GM12878 (cell line): ENCODE measurements at regions not wholly inside any gene's neighbourhood (a gene's known extent, or its start where the extent isn't known, plus 50 kb on each side); places are given as distances from the start of the nearest gene placed in this dataset.
"Not testable (repeated sequence)": the region's sequence is repeated elsewhere in the genome, so short reads cannot be mapped to it uniquely, and the experiment has no call there.

Source experiments
- ATAC-seq: fragments of 200-7000 bp; cut with Tn5 transposase; 3 replicates; pipeline ENCODE4 v1.9.1; 2020; ENCODE audit warnings: mild to moderate bottlenecking, moderate library complexity
- BruUV-seq: library from RNA; stranded (reverse); fragments of 400-500 nt; replicated peaks from 2 replicates; lab custom pipeline; 2021; lab: Mats Ljungman, UMichigan
- CTCF ChIA-PET: fragments of 300-600 bp; sonication (Branson Sonifier 250); formaldehyde crosslinking; extraction: SDS; loops from one replicate; lab custom pipeline; 2021; ENCODE audit warnings: inconsistent platforms; lab: Yijun Ruan, JAX
- POLR2A ChIA-PET: fragments of 350-600 bp; formaldehyde crosslinking; extraction: SDS; loops from one replicate; lab custom pipeline; 2021; ENCODE audit warnings: inconsistent platforms; lab: Charles Lee
- RAD21 ChIA-PET: fragments of 300-600 bp; sonication (Branson Sonifier 250); formaldehyde crosslinking; loops from one replicate; lab custom pipeline; 2023; ENCODE audit warnings: antibody characterized with exemption; ENCODE audit not compliant: unreplicated experiment; lab: Charles Lee
- SMC1A ChIA-PET: fragments of 300-600 bp; sonication (Branson Sonifier 250); formaldehyde crosslinking; loops from one replicate; lab custom pipeline; 2023; ENCODE audit not compliant: unreplicated experiment, uncharacterized antibody; lab: Charles Lee
- DNase-seq: peaks from one replicate; pipeline ENCODE4 v3.0.0-alpha.2; 2011; ENCODE audit warnings: low read depth, low spot score
- FAIRE-seq: peaks from 3 replicates; lab custom pipeline; 2011; peaks lifted over from hg19 to GRCh38; lab: Jason Lieb, UNC
- H2AFZ ChIP-seq: 2 replicates; pipeline ENCODE4 v1.6.0; 2011; ENCODE audit warnings: low read depth, low read length, control low read depth; ENCODE audit not compliant: control insufficient read depth
- H3K27ac ChIP-seq: 2 replicates; pipeline ENCODE4 v1.5.1; 2011; ENCODE audit warnings: control low read depth; ENCODE audit not compliant: control insufficient read depth, insufficient read depth
- H3K27me3 ChIP-seq, 2 experiments: replicated peaks in 1 of 2; 2 replicates each; pipeline versions ENCODE4 v1.6.0 to v1.6.1; 2011; ENCODE audit warnings: low read length in 1 of 2; ENCODE audit not compliant: control insufficient read depth in 2 of 2, insufficient read depth in 2 of 2
- H3K36me3 ChIP-seq, 2 experiments: 2 replicates each; pipeline ENCODE4 v1.5.1; 2011; ENCODE audit warnings: low read length in 1 of 2; ENCODE audit not compliant: control insufficient read depth in 2 of 2, insufficient read depth in 2 of 2
- H3K4me1 ChIP-seq: 2 replicates; pipeline ENCODE4 v1.6.1; 2011; ENCODE audit warnings: mild to moderate bottlenecking, low read length, moderate library complexity, mixed read lengths; ENCODE audit not compliant: control insufficient read depth, insufficient read depth
- H3K4me2 ChIP-seq: 2 replicates; pipeline ENCODE4 v1.6.0; 2011; ENCODE audit warnings: control low read depth; ENCODE audit not compliant: control insufficient read depth, insufficient read depth
- H3K4me3 ChIP-seq: fragments of 200-600 bp; sonication (generic); 2 replicates; pipeline ENCODE4 v1.5.1; 2016
- H3K79me2 ChIP-seq: 2 replicates; pipeline ENCODE4 v1.6.0; 2011; ENCODE audit warnings: low read length; ENCODE audit not compliant: control insufficient read depth, insufficient read depth
- H3K9ac ChIP-seq: 2 replicates; pipeline ENCODE4 v1.8.0; 2011; ENCODE audit warnings: low read length, control low read depth, mixed read lengths; ENCODE audit not compliant: control insufficient read depth, insufficient read depth
- H3K9me3 ChIP-seq: replicated peaks from 3 replicates; pipeline ENCODE4 v1.5.1; 2011; ENCODE audit warnings: mild to moderate bottlenecking, low read length; ENCODE audit not compliant: control insufficient read depth, insufficient read depth
- H4K20me1 ChIP-seq: 2 replicates; pipeline ENCODE4 v1.6.0; 2011; ENCODE audit not compliant: control insufficient read depth, insufficient read depth
- ZNF622 ChIP-seq: fragments of 450-650 bp; IDR thresholded peaks from 2 replicates; pipeline ENCODE4 v1.6.1; 2017; ENCODE audit warnings: mild to moderate bottlenecking, inconsistent platforms
- WGBS: methylation state at CpG from one replicate; pipeline ENCODE4 v1.1.6; 2016; ENCODE audit warnings: low lambda C conversion rate; ENCODE audit not compliant: insufficient replicate concordance, insufficient coverage; ENCODE audit errors: missing lambda C conversion rate; 5-methylcytosine and 5-hydroxymethylcytosine counted together
- in situ Hi-C: fragments of 300-500 bp; cut with MboI; formaldehyde crosslinking; loops from 9 replicates; pipeline ENCODE4 v1.14.3; 2018; ENCODE audit warnings: mixed read lengths
- intact Hi-C: fragments of 100-400 bp; cut with micrococcal nuclease; formaldehyde crosslinking; loops from one replicate; pipeline ENCODE4 v1.14.2; 2022; ENCODE audit not compliant: unreplicated experiment
- TF ChIP-seq, protein P1 (sequence below): fragments of 450-650 bp; IDR thresholded peaks from 2 replicates; pipeline ENCODE4 v1.6.1; 2016; ENCODE audit warnings: mild to moderate bottlenecking, moderate library complexity, borderline replicate concordance

DNA sequence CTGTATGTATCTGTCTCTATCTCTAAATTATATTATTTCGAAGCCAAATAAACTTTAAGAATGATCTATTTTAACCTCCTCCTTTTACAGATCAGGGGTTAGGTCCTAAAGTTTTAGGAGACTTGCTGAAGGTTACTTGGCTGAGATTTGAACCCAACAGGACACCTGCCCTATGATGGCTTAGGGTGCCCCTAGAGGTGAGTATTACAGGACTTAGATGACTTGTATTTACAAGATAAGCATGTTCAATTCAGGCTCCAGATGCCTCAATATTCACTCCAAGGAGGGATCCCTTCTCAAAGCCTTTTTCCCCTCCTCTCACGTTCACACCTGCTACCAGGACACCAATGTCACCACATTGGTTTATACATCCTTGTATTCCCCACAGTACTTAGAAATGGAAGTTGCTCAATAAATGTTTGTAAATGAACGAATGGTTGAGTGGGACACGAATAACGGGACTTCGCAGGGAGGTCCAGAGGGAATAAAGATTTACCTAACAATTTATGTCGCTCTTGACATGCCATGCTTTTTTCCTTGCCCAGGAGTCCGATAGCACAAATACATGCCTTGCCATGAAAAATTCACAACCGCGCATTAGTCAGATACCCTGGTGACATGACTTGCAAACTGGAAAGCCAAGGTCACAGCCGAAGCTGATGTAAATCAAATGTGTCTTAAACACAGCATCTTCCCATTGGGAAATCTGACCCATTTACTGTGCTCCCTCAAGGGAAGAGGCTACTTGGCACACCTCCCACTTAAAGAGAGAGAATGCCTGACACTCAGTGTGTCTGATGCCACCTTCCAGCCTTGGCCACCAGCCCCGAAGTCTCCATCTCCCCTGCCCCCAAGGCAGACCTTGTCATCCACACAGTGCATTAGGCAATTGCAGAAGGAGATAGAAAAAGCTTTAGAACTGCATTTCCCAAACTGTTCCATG is 872.2 kb upstream of the AUTS2 start (continued):
- TF ChIP-seq, protein P1, sequence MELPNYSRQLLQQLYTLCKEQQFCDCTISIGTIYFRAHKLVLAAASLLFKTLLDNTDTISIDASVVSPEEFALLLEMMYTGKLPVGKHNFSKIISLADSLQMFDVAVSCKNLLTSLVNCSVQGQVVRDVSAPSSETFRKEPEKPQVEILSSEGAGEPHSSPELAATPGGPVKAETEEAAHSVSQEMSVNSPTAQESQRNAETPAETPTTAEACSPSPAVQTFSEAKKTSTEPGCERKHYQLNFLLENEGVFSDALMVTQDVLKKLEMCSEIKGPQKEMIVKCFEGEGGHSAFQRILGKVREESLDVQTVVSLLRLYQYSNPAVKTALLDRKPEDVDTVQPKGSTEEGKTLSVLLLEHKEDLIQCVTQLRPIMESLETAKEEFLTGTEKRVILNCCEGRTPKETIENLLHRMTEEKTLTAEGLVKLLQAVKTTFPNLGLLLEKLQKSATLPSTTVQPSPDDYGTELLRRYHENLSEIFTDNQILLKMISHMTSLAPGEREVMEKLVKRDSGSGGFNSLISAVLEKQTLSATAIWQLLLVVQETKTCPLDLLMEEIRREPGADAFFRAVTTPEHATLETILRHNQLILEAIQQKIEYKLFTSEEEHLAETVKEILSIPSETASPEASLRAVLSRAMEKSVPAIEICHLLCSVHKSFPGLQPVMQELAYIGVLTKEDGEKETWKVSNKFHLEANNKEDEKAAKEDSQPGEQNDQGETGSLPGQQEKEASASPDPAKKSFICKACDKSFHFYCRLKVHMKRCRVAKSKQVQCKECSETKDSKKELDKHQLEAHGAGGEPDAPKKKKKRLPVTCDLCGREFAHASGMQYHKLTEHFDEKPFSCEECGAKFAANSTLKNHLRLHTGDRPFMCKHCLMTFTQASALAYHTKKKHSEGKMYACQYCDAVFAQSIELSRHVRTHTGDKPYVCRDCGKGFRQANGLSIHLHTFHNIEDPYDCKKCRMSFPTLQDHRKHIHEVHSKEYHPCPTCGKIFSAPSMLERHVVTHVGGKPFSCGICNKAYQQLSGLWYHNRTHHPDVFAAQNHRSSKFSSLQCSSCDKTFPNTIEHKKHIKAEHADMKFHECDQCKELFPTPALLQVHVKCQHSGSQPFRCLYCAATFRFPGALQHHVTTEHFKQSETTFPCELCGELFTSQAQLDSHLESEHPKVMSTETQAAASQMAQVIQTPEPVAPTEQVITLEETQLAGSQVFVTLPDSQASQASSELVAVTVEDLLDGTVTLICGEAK: no peak
- no peak for TF ChIP-seq ZNF622
- TF ChIP-seq, all 136 proteins: peak for 0

DNA sequence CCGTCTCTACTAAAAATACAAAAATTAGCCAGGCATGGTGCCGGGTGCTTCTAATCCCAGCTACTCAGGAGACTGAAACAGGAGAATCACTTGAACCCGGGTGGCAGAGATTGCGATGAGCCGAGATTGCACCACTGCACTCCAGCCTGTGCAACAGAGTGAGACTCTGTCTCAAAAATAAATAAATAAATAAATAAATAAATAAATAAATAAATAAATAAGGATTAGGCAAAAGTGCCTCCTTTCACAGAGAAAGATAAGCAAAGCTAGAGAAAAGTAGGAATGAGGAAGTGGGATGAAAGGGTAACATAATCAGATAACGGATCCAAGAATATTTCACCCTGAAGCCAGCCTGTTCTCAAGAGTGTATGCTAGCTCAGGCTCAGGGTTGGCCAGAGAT is 869.6 kb upstream of the AUTS2 start:
- RAD21 ChIA-PET: not testable (repeated sequence)

More for the DNA sequence above, 869.6 kb upstream of the AUTS2 start:
- H3K36me3 ChIP-seq, DNase-seq, H3K4me1 ChIP-seq, H2AFZ ChIP-seq, POLR2A ChIA-PET, H4K20me1 ChIP-seq, H3K79me2 ChIP-seq, H3K4me3 ChIP-seq, FAIRE-seq, H3K4me2 ChIP-seq, H3K9ac ChIP-seq, H3K27me3 ChIP-seq, ATAC-seq, intact Hi-C loops, H3K27ac ChIP-seq, in situ Hi-C loops, H3K9me3 ChIP-seq, CTCF ChIA-PET, SMC1A ChIA-PET, BruUV-seq: not testable (repeated sequence)
- 61% methylated on average over 6 of the region's 6 CpGs for WGBS
